ENCODE measurements at regions not wholly inside any gene's neighbourhood (a gene's known extent, or its start where the extent isn't known, plus 50 kb on each side); places are given as distances from the start of the nearest gene placed in this dataset.

GRCh38 chr5:156135531-156135930 is 191.4 kb upstream of the SGCD start:
- no peaks in the 10 kb centered on the region for H3K36me3 ChIP-seq (ENCODE audit: control insufficient read depth, insufficient read depth, low read length)
- H3K27me3 ChIP-seq (ENCODE audit: control insufficient read depth, insufficient read depth, low read length, poor library complexity, severe bottlenecking): no peaks in the 10 kb centered on the region
- no peak for DNase-seq
- H3K9ac ChIP-seq (ENCODE audit: extremely low read depth, low read length, poor library complexity, severe bottlenecking): no peak overlapping the region
- Mint-ChIP-seq H3K4me3 (no peak overlapping the region), H3K4me1 (no peaks in the 10 kb centered on the region), H3K27me3 (ENCODE audit: insufficient read depth) (no peaks in the 10 kb centered on the region), H3K27ac (no peak overlapping the region), H3K9me3 (no peaks in the 10 kb centered on the region), H3K36me3 (ENCODE audit: low read depth) (no peaks in the 10 kb centered on the region)
- TF ChIP-seq CTCF (conservative IDR thresholded peaks at IDR 0.05): no peak
- H3K4me1 ChIP-seq (ENCODE audit: control insufficient read depth, insufficient read depth, low read length): no peaks in the 10 kb centered on the region
- 83 to 95% methylated on average over 1 of the region's 1 CpG for WGBS, 2 experiments (ENCODE audit: insufficient coverage in 1 of 2, insufficient read length in 1 of 2)
- H3K4me3 ChIP-seq (ENCODE audit: low read length): no peak overlapping the region
- H3K27ac ChIP-seq (ENCODE audit: low read depth, low read length): no peak overlapping the region
- no peaks in the 10 kb centered on the region for H3K9me3 ChIP-seq (ENCODE audit: control insufficient read depth, low read length)

GRCh38 chr5:156137071-156137869 is 189.7 kb upstream of the SGCD start:
- no peaks in the 10 kb centered on the region for H3K9me3 ChIP-seq (ENCODE audit: control insufficient read depth, low read length)
- TF ChIP-seq CTCF (conservative IDR thresholded peaks at IDR 0.05): no peak
- Mint-ChIP-seq H3K4me1 (no peaks in the 10 kb centered on the region), H3K4me3 (no peak overlapping the region), H3K27ac (no peak overlapping the region), H3K9me3 (peaks cover 5% of the 10 kb centered on the region), H3K36me3 (ENCODE audit: low read depth) (no peaks in the 10 kb centered on the region), H3K27me3 (ENCODE audit: insufficient read depth) (no peaks in the 10 kb centered on the region)
- H3K4me3 ChIP-seq (ENCODE audit: low read length): no peak overlapping the region
- 73 to 100% methylated on average over 1 to 5 of the region's 5 CpGs for WGBS, 2 experiments (ENCODE audit: insufficient coverage in 1 of 2, insufficient read length in 1 of 2)
- H3K9ac ChIP-seq (ENCODE audit: extremely low read depth, low read length, poor library complexity, severe bottlenecking): no peak overlapping the region
- H3K36me3 ChIP-seq (ENCODE audit: control insufficient read depth, insufficient read depth, low read length): no peaks in the 10 kb centered on the region
- no peak for DNase-seq
- no peaks in the 10 kb centered on the region for H3K4me1 ChIP-seq (ENCODE audit: control insufficient read depth, insufficient read depth, low read length)
- no peak overlapping the region for H3K27ac ChIP-seq (ENCODE audit: low read depth, low read length)
- no peaks in the 10 kb centered on the region for H3K27me3 ChIP-seq (ENCODE audit: control insufficient read depth, insufficient read depth, low read length, poor library complexity, severe bottlenecking)

GRCh38 chr5:156142867-156143266 is 184.1 kb upstream of the SGCD start:
- Histone ChIP-seq H3K4me3 (ENCODE audit: low read length) (no peak overlapping the region), H3K36me3 (ENCODE audit: control insufficient read depth, insufficient read depth, low read length) (no peaks in the 10 kb centered on the region), H3K4me1 (ENCODE audit: control insufficient read depth, insufficient read depth, low read length) (no peaks in the 10 kb centered on the region), H3K27me3 (ENCODE audit: control insufficient read depth, insufficient read depth, low read length, poor library complexity, severe bottlenecking) (no peaks in the 10 kb centered on the region), H3K9me3 (ENCODE audit: control insufficient read depth, low read length) (peaks cover 11% of the 10 kb centered on the region), H3K9ac (ENCODE audit: extremely low read depth, low read length, poor library complexity, severe bottlenecking) (no peak overlapping the region), H3K27ac (ENCODE audit: low read depth, low read length) (no peak overlapping the region)
- Mint-ChIP-seq H3K27ac (no peak overlapping the region), H3K27me3 (ENCODE audit: insufficient read depth) (no peaks in the 10 kb centered on the region), H3K9me3 (peaks cover 25% of the 10 kb centered on the region), H3K4me3 (no peak overlapping the region), H3K36me3 (ENCODE audit: low read depth) (peaks cover 2% of the 10 kb centered on the region), H3K4me1 (no peaks in the 10 kb centered on the region)
- no peak for TF ChIP-seq CTCF (conservative IDR thresholded peaks at IDR 0.05)
- 87% methylated on average over 2 of the region's 2 CpGs; no CpG with 5 or more reads in 1 of the 2 experiments for WGBS, 2 experiments (ENCODE audit: insufficient coverage in 1 of 2, insufficient read length in 1 of 2)
- no peak for DNase-seq
